H9 (cell line): ENCODE measurements at regions not wholly inside any gene's neighbourhood (a gene's known extent, or its start where the extent isn't known, plus 50 kb on each side); places are given as distances from the start of the nearest gene placed in this dataset.
A peak's percentile ranks its signal among the peaks of the same experiment; 100 is the strongest.

Source experiments
- DNase-seq: peaks from one replicate; pipeline ENCODE4 v3.0.0-alpha.2; 2017
- H2AFZ ChIP-seq: one replicate; pipeline ENCODE4 v1.6.1; 2013; ENCODE audit warnings: mild to moderate bottlenecking, low read length, control low read depth, moderate library complexity
- H2AK5ac ChIP-seq: 2 replicates; pipeline ENCODE4 v1.6.1; 2013; ENCODE audit warnings: low read length, control low read depth, mixed read lengths; ENCODE audit not compliant: insufficient read length
- H2BK120ac ChIP-seq: one replicate; pipeline ENCODE4 v1.6.1; 2013; ENCODE audit warnings: low read depth, mild to moderate bottlenecking, low read length, control low read depth, inconsistent platforms; ENCODE audit not compliant: poor library complexity, severe bottlenecking
- H2BK12ac ChIP-seq: 2 replicates; pipeline ENCODE4 v1.6.1; 2013; ENCODE audit warnings: low read length, control low read depth, mixed read lengths, low read depth; ENCODE audit not compliant: insufficient read length
- H2BK15ac ChIP-seq: 2 replicates; pipeline ENCODE4 v1.6.1; 2013; ENCODE audit warnings: low read depth, low read length, control low read depth
- H2BK20ac ChIP-seq: one replicate; pipeline ENCODE4 v1.6.1; 2013; ENCODE audit warnings: low read depth, mild to moderate bottlenecking, low read length, control low read depth, inconsistent platforms; ENCODE audit not compliant: poor library complexity, severe bottlenecking
- H2BK5ac ChIP-seq: 2 replicates; pipeline ENCODE4 v1.6.1; 2013; ENCODE audit warnings: low read length, control low read depth, mixed read lengths; ENCODE audit not compliant: insufficient read length
- H3K14ac ChIP-seq: 2 replicates; pipeline ENCODE4 v1.6.1; 2013; ENCODE audit warnings: low read length, control low read depth; ENCODE audit not compliant: insufficient read depth
- H3K18ac ChIP-seq: 2 replicates; pipeline ENCODE4 v1.6.1; 2013; ENCODE audit warnings: low read depth, mild to moderate bottlenecking, mixed read lengths, low read length, control low read depth; ENCODE audit not compliant: insufficient read length
- H3K23ac ChIP-seq: 2 replicates; pipeline ENCODE4 v1.6.1; 2013; ENCODE audit warnings: low read length, control low read depth, mixed read lengths, low read depth; ENCODE audit not compliant: insufficient read length
- H3K23me2 ChIP-seq: 2 replicates; pipeline ENCODE4 v1.6.1; 2013; ENCODE audit warnings: low read depth, mild to moderate bottlenecking, mixed read lengths, low read length, control low read depth; ENCODE audit not compliant: insufficient read length, poor library complexity, severe bottlenecking
- H3K27ac ChIP-seq: 2 replicates; pipeline ENCODE4 v1.5.1; 2013; ENCODE audit warnings: low read length, control low read depth, mixed read lengths, low read depth; ENCODE audit not compliant: insufficient read length
- H3K27me3 ChIP-seq: 2 replicates; pipeline ENCODE4 v1.6.1; 2013; ENCODE audit warnings: low read length, control low read depth, inconsistent platforms; ENCODE audit not compliant: insufficient read depth
- H3K4ac ChIP-seq: 2 replicates; pipeline ENCODE4 v1.6.1; 2013; ENCODE audit warnings: low read depth, mild to moderate bottlenecking, control low read depth, inconsistent platforms, low read length, moderate library complexity
- H3K4me1 ChIP-seq: 2 replicates; pipeline ENCODE4 v1.6.1; 2013; ENCODE audit warnings: low read length, control low read depth, inconsistent platforms; ENCODE audit not compliant: insufficient read depth
- H3K4me2 ChIP-seq: 2 replicates; pipeline ENCODE4 v1.6.1; 2013; ENCODE audit warnings: low read length, control low read depth, mixed read lengths; ENCODE audit not compliant: insufficient read length, insufficient read depth
- H3K56ac ChIP-seq: 2 replicates; pipeline ENCODE4 v1.6.1; 2013; ENCODE audit warnings: low read depth, mild to moderate bottlenecking, mixed read lengths, low read length, control low read depth; ENCODE audit not compliant: insufficient read length
- H3K79me1 ChIP-seq: 2 replicates; pipeline ENCODE4 v1.6.1; 2013; ENCODE audit warnings: low read depth, mild to moderate bottlenecking, moderate library complexity, low read length, control low read depth, inconsistent platforms; ENCODE audit not compliant: insufficient read depth, poor library complexity, severe bottlenecking
- H3K79me2 ChIP-seq: 2 replicates; pipeline ENCODE4 v1.6.1; 2013; ENCODE audit warnings: low read length, control low read depth, inconsistent platforms; ENCODE audit not compliant: insufficient read depth
- H3K9ac ChIP-seq: 2 replicates; pipeline ENCODE4 v1.6.1; 2013; ENCODE audit warnings: low read length, control low read depth, mixed read lengths; ENCODE audit not compliant: insufficient read length; ENCODE audit errors: extremely low read depth
- H3K9me3 ChIP-seq: one replicate; pipeline ENCODE4 v1.6.1; 2013; ENCODE audit warnings: low read depth, low read length, inconsistent platforms; ENCODE audit not compliant: control insufficient read depth
- H3T11ph ChIP-seq: one replicate; pipeline ENCODE4 v1.6.1; 2013; ENCODE audit warnings: mild to moderate bottlenecking, low read length, control low read depth, inconsistent platforms
- H4K20me1 ChIP-seq: one replicate; pipeline ENCODE4 v1.6.1; 2013; ENCODE audit not compliant: control insufficient read depth, insufficient read length, insufficient read depth
- H4K5ac ChIP-seq: 2 replicates; pipeline ENCODE4 v1.6.1; 2013; ENCODE audit warnings: low read depth, mild to moderate bottlenecking, mixed read lengths, low read length, control low read depth; ENCODE audit not compliant: insufficient read length
- H4K8ac ChIP-seq: replicated peaks from 2 replicates; pipeline ENCODE4 v1.6.1; 2013; ENCODE audit warnings: low read length, control low read depth, mixed read lengths, low read depth; ENCODE audit not compliant: insufficient read length
- H4K91ac ChIP-seq: 2 replicates; pipeline ENCODE4 v1.6.1; 2013; ENCODE audit warnings: low read depth, mild to moderate bottlenecking, moderate library complexity, mixed read lengths, low read length, control low read depth; ENCODE audit not compliant: insufficient read length
- H3K27ac Mint-ChIP-seq, 3 experiments: 2 replicates in 2 of 3; 3 replicates in 1 of 3; pipeline ENCODE4 v1.8.0; 2020 to 2021; ENCODE audit warnings: mixed read lengths in 3 of 3, mild to moderate bottlenecking in 1 of 3, moderate library complexity in 1 of 3
- H3K27me3 Mint-ChIP-seq: 2 replicates; pipeline ENCODE4 v1.8.0; 2021; ENCODE audit warnings: low read depth, mild to moderate bottlenecking, moderate library complexity, mixed read lengths
- H3K36me3 Mint-ChIP-seq, 3 experiments: 2 replicates in 2 of 3; 3 replicates in 1 of 3; pipeline ENCODE4 v1.8.0; 2020 to 2021; ENCODE audit warnings: low read depth in 3 of 3, mixed read lengths in 3 of 3; ENCODE audit not compliant: insufficient read depth in 1 of 3
- H3K4me1 Mint-ChIP-seq, 2 experiments: 2 replicates each; pipeline ENCODE4 v1.8.0; 2020; ENCODE audit warnings: mixed read lengths in 2 of 2
- H3K4me3 Mint-ChIP-seq, 2 experiments: 2 replicates in 1 of 2; 3 replicates in 1 of 2; pipeline ENCODE4 v1.8.0; 2020 to 2021; ENCODE audit warnings: mild to moderate bottlenecking in 2 of 2, mixed read lengths in 2 of 2, moderate library complexity in 1 of 2
- H3K9me3 Mint-ChIP-seq, 2 experiments: 2 replicates in 1 of 2; 3 replicates in 1 of 2; pipeline ENCODE4 v1.8.0; 2020; ENCODE audit warnings: mild to moderate bottlenecking in 2 of 2, mixed read lengths in 2 of 2, moderate library complexity in 1 of 2
- CTCF ChIP-seq: fragments of 200-600 bp; sonication (generic); conservative IDR thresholded peaks from 3 replicates; pipeline ENCODE4 v1.8.0; 2021; ENCODE audit warnings: antibody characterized with exemption, mild to moderate bottlenecking
- WGBS: extraction: QIAGEN DNeasy Blood & Tissue Kit; methylation state at CpG from one replicate; pipeline ENCODE4 v1.1.7; 2013; ENCODE audit warnings: missing lambda C conversion rate, low lambda C conversion rate, mixed read lengths; ENCODE audit not compliant: insufficient read length; ENCODE audit errors: extremely low coverage; 5-methylcytosine and 5-hydroxymethylcytosine counted together

GRCh38 chr5:81854915-81855314, 104.0 kb upstream of the SSBP2 start:
- Histone ChIP-seq H3K9me3 (no peaks in the 10 kb centered on the region), H3K9ac (no peak overlapping the region), H2BK120ac (no peak overlapping the region), H2BK15ac (no peak overlapping the region), H3T11ph (no peak overlapping the region), H3K23me2 (peaks cover 12% of the 10 kb centered on the region), H3K79me1 (no peaks in the 10 kb centered on the region), H4K5ac (no peak overlapping the region), H2AFZ (no peak overlapping the region), H3K18ac (no peak overlapping the region), H2BK12ac (no peak overlapping the region), H3K79me2 (no peaks in the 10 kb centered on the region), H3K23ac (no peak overlapping the region), H2BK5ac (no peak overlapping the region), H3K14ac (no peak overlapping the region), H4K8ac (no peak overlapping the region), H2AK5ac (no peak overlapping the region), H4K20me1 (no peaks in the 10 kb centered on the region), H3K27me3 (no peaks in the 10 kb centered on the region), H3K4me1 (peaks cover 12% of the 10 kb centered on the region), H4K91ac (no peak overlapping the region), H3K4ac (no peak overlapping the region), H3K27ac (no peak overlapping the region), H3K4me2 (no peak overlapping the region), H2BK20ac (no peak overlapping the region), H3K56ac (no peak overlapping the region)
- Mint-ChIP-seq H3K4me3 (no peak overlapping the region), H3K27me3 (no peaks in the 10 kb centered on the region), H3K36me3 (no peaks in the 10 kb centered on the region), H3K27ac (peak overlapping the region in 1 of 3 experiments; percentile 6; a peak in 3 of 7 replicates), H3K4me1 (peaks cover 64 to 67% of the 10 kb centered on the region in 2 experiments), H3K9me3 (no peaks in the 10 kb centered on the region)
- no CpG with 5 or more reads among the region's 3 CpGs for WGBS
- TF ChIP-seq CTCF: no peak
- DNase-seq: no peak
